ENCODE measurements at regions not wholly inside any gene's neighbourhood (a gene's known extent, or its start where the extent isn't known, plus 50 kb on each side); places are given as distances from the start of the nearest gene placed in this dataset.
"Not testable (repeated sequence)": the region's sequence is repeated elsewhere in the genome, so short reads cannot be mapped to it uniquely, and the experiment has no call there.

DNA sequence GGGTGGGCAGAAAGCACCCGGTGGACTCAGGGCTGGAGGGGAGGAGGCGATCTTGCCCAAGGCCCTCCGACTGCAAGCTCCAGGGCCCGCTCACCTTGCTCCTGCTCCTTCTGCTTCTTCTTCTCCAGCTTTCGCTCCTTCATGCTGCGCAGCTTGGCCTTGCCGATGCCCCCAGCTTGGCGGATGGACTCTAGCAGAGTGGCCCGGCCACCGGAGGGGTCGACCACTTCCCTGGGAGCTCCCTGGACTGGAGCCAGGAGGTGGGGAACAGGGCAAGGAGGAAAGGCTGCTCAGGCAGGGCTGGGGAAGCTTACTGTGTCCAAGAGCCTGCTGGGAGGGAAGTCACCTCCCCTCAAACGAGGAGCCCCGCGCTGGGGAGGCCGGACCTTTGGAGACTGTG is 265.3 kb downstream of the OR4F29 start:
- TF ChIP-seq, protein P1, sequence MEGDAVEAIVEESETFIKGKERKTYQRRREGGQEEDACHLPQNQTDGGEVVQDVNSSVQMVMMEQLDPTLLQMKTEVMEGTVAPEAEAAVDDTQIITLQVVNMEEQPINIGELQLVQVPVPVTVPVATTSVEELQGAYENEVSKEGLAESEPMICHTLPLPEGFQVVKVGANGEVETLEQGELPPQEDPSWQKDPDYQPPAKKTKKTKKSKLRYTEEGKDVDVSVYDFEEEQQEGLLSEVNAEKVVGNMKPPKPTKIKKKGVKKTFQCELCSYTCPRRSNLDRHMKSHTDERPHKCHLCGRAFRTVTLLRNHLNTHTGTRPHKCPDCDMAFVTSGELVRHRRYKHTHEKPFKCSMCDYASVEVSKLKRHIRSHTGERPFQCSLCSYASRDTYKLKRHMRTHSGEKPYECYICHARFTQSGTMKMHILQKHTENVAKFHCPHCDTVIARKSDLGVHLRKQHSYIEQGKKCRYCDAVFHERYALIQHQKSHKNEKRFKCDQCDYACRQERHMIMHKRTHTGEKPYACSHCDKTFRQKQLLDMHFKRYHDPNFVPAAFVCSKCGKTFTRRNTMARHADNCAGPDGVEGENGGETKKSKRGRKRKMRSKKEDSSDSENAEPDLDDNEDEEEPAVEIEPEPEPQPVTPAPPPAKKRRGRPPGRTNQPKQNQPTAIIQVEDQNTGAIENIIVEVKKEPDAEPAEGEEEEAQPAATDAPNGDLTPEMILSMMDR (IDR thresholded peaks at IDR 0.05) = not testable (repeated sequence)
- TF ChIP-seq POLR2AphosphoS5, POLR2A (IDR thresholded peaks at IDR 0.05): not testable (repeated sequence)
